Stomach (tissue), 8 donors: ENCODE measurements at regions not wholly inside any gene's neighbourhood (a gene's known extent, or its start where the extent isn't known, plus 50 kb on each side); places are given as distances from the start of the nearest gene placed in this dataset.

Source experiments
- DNase-seq, 2 donors: peaks; one replicate each; pipeline versions ENCODE4 v3.0.0 to v3.0.0-alpha.2; 2013 to 2019
- H3K27ac ChIP-seq, 5 donors: fragments of 200-600 bp in 4 of 5; sonication (generic) in 4 of 5; one replicate each; pipeline ENCODE4 v1.5.1; 2013 to 2019; ENCODE audit warnings: mild to moderate bottlenecking in 1 of 5, moderate library complexity in 1 of 5
- H3K27me3 ChIP-seq, 3 donors: fragments of 200-600 bp; sonication (generic); one replicate each; pipeline ENCODE4 v1.5.1; 2017 to 2019; ENCODE audit warnings: mixed run types in 1 of 3
- H3K36me3 ChIP-seq, 4 donors: fragments of 200-600 bp; sonication (generic); 1 replicate in 3 of 4; 2 replicates in 1 of 4; pipeline ENCODE4 v1.5.1; 2016 to 2019
- H3K4me1 ChIP-seq, 4 donors: fragments of 200-600 bp; sonication (generic); one replicate each; pipeline ENCODE4 v1.5.1; 2016 to 2019
- H3K4me3 ChIP-seq, 4 donors: fragments of 200-600 bp; sonication (generic) in 3 of 4; one replicate each; pipeline ENCODE4 v1.5.1; 2016 to 2019; ENCODE audit warnings: mild to moderate bottlenecking in 1 of 4
- H3K9me3 ChIP-seq, 4 donors: fragments of 200-600 bp; sonication (generic); one replicate each; pipeline ENCODE4 v1.5.1; 2016 to 2019
- CTCF ChIP-seq, 7 experiments: fragments of 450-650 bp in 4 of 7; fragments of 200-600 bp in 3 of 7; sonication (generic) in 3 of 7; IDR thresholded peaks; one replicate each; pipeline ENCODE4 v1.5.1; 2016 to 2019; ENCODE audit warnings: antibody characterized with exemption in 7 of 7, control low read depth in 2 of 7, mild to moderate bottlenecking in 1 of 7
- EP300 ChIP-seq: sonication (generic); formaldehyde crosslinking; IDR thresholded peaks from one replicate; pipeline ENCODE4 v1.6.1; 2017; ENCODE audit warnings: antibody characterized with exemption
- POLR2A ChIP-seq, 4 donors: fragments of 450-650 bp; IDR thresholded peaks; one replicate each; pipeline ENCODE4 v1.6.1; 2016; ENCODE audit warnings: antibody characterized with exemption in 4 of 4, control low read depth in 2 of 4, mild to moderate bottlenecking in 1 of 4, moderate library complexity in 1 of 4
- POLR2AphosphoS5 ChIP-seq, 3 donors: sonication (generic); formaldehyde crosslinking; IDR thresholded peaks; one replicate each; pipeline ENCODE4 v1.6.1; 2016; ENCODE audit warnings: antibody characterized with exemption in 3 of 3
- WGBS, 5 donors: extraction: QIAGEN DNeasy Blood & Tissue Kit in 3 of 5; methylation state at CpG; one replicate each; pipeline versions ENCODE4 v1.1.5 to v1.1.7; 2013 to 2018; 5-methylcytosine and 5-hydroxymethylcytosine counted together
- intact Hi-C: fragments of 100-400 bp; cut with DNase I; formaldehyde crosslinking; loops from one replicate; pipeline ENCODE4 v1.15.1; 2023; ENCODE audit warnings: low total_unique reads
- donor health status: healthy with polysubstance abuse.
- donor health status: Bipolar disorder and iron deficiency.
- donor health status: healthy.

- intact Hi-C loops = no loop called here
- DNase-seq = no peak
- H3K36me3 ChIP-seq = no peaks in the 10 kb centered on the region
- H3K4me3 ChIP-seq = no peak overlapping the region
- H3K27me3 ChIP-seq = no peaks in the 10 kb centered on the region
- peaks cover 0 to 10% (median under 1%) of the 10 kb centered on the region in 4 donors for H3K9me3 ChIP-seq
- no peak for TF ChIP-seq EP300
- no peak for TF ChIP-seq POLR2AphosphoS5 (IDR thresholded peaks at IDR 0.05)
- TF ChIP-seq POLR2A (IDR thresholded peaks at IDR 0.05) = no peak
- TF ChIP-seq CTCF (IDR thresholded peaks at IDR 0.05) = no peak
- no peaks in the 10 kb centered on the region for H3K4me1 ChIP-seq
- 87 to 93% (median 91%) methylated on average over 7 of the region's 7 CpGs for WGBS, 5 donors
- no peak overlapping the region for H3K27ac ChIP-seq
These were observed 92.0 kb upstream of the AMN1 start for GRCh38 chr12:31820832-31821231.

- intact Hi-C loops = no loop called here
- H3K27me3 ChIP-seq = no peaks in the 10 kb centered on the region
- no peaks in the 10 kb centered on the region for H3K36me3 ChIP-seq
- H3K4me3 ChIP-seq = no peak overlapping the region
- H3K4me1 ChIP-seq = no peaks in the 10 kb centered on the region
- DNase-seq = peak in 1 of 2 donors; percentile 22
- TF ChIP-seq CTCF (IDR thresholded peaks at IDR 0.05) = no peak
- no peak for TF ChIP-seq EP300
- no peak for TF ChIP-seq POLR2A (IDR thresholded peaks at IDR 0.05)
- no peak for TF ChIP-seq POLR2AphosphoS5 (IDR thresholded peaks at IDR 0.05)
- H3K27ac ChIP-seq = no peak overlapping the region
- 74 to 93% (median 83%) methylated on average over 2 of the region's 2 CpGs for WGBS, 5 donors
- H3K9me3 ChIP-seq = no peaks in the 10 kb centered on the region
These were observed 90.6 kb upstream of the AMN1 start for GRCh38 chr12:31819427-31819826.

GRCh38 chr12:31818623-31819268 is 89.9 kb upstream of the AMN1 start:
- WGBS, 5 donors = 35 to 86% (median 42%) methylated on average over 2 of the region's 2 CpGs
- TF ChIP-seq EP300 (no peak), POLR2A (IDR thresholded peaks at IDR 0.05) (no peak), CTCF (IDR thresholded peaks at IDR 0.05) (no peak), POLR2AphosphoS5 (IDR thresholded peaks at IDR 0.05) (no peak)
- H3K36me3 ChIP-seq = no peaks in the 10 kb centered on the region
- intact Hi-C loops = no loop called here
- DNase-seq = no peak
- H3K4me1 ChIP-seq = no peaks in the 10 kb centered on the region
- H3K27ac ChIP-seq = no peak overlapping the region
- H3K27me3 ChIP-seq = no peaks in the 10 kb centered on the region
- H3K4me3 ChIP-seq = no peak overlapping the region
- H3K9me3 ChIP-seq = no peaks in the 10 kb centered on the region

GRCh38 chr12:31817120-31817519 is 88.3 kb upstream of the AMN1 start:
- 35 to 98% (median 71%) methylated on average over 5 of the region's 5 CpGs for WGBS, 5 donors
- Histone ChIP-seq H3K27ac (no peak overlapping the region), H3K36me3 (no peaks in the 10 kb centered on the region), H3K4me1 (no peaks in the 10 kb centered on the region), H3K27me3 (no peaks in the 10 kb centered on the region), H3K9me3 (no peaks in the 10 kb centered on the region), H3K4me3 (no peak overlapping the region)
- TF ChIP-seq POLR2A (IDR thresholded peaks at IDR 0.05) = no peak
- TF ChIP-seq POLR2AphosphoS5 (IDR thresholded peaks at IDR 0.05) = no peak
- TF ChIP-seq CTCF (IDR thresholded peaks at IDR 0.05) = no peak
- no peak for TF ChIP-seq EP300
- intact Hi-C loops = no loop called here
- no peak for DNase-seq
